ENCODE measurements at regions not wholly inside any gene's neighbourhood (a gene's known extent, or its start where the extent isn't known, plus 50 kb on each side); places are given as distances from the start of the nearest gene placed in this dataset.

- no peak for TF ChIP-seq EZH2 (IDR thresholded peaks at IDR 0.05; ENCODE audit: low read depth)
- TF ChIP-seq CTCF (conservative IDR thresholded peaks at IDR 0.05), result no peak
Observed at GRCh38 chr10:8810677-8811076, 756.2 kb downstream of the GATA3 start.
